ENCODE measurements at regions not wholly inside any gene's neighbourhood (a gene's known extent, or its start where the extent isn't known, plus 50 kb on each side); places are given as distances from the start of the nearest gene placed in this dataset.
"Not testable (repeated sequence)": the region's sequence is repeated elsewhere in the genome, so short reads cannot be mapped to it uniquely, and the experiment has no call there.

GRCh38 chr14:89697281-89698060 is 257.1 kb downstream of the EFCAB11 start:
- no peak for DNase-seq

GRCh38 chr14:89695846-89696245 is 258.7 kb downstream of the EFCAB11 start:
- DNase-seq = no peak

GRCh38 chr14:89690139-89690538 is 264.4 kb downstream of the EFCAB11 start:
- DNase-seq = no peak

DNA sequence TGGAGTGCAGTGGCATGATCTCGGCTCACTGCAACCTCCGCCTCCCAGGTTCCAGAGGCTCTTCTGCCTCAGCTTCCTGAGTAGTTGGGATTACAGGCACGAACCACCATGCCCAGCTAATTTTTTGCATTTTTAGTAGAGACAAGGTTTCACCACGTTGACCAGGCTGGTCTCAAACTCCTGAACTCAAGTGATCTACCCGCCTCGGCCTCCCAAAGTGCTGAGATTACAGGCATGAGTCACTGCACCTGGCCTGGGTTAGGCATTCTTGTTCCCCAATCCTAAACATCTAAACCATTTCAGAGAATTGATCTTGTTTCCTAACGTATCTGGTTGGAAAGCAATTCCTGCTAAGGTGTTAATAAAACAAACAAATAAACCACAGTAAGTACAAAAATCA is 264.8 kb downstream of the EFCAB11 start:
- DNase-seq = not testable (repeated sequence)

DNA sequence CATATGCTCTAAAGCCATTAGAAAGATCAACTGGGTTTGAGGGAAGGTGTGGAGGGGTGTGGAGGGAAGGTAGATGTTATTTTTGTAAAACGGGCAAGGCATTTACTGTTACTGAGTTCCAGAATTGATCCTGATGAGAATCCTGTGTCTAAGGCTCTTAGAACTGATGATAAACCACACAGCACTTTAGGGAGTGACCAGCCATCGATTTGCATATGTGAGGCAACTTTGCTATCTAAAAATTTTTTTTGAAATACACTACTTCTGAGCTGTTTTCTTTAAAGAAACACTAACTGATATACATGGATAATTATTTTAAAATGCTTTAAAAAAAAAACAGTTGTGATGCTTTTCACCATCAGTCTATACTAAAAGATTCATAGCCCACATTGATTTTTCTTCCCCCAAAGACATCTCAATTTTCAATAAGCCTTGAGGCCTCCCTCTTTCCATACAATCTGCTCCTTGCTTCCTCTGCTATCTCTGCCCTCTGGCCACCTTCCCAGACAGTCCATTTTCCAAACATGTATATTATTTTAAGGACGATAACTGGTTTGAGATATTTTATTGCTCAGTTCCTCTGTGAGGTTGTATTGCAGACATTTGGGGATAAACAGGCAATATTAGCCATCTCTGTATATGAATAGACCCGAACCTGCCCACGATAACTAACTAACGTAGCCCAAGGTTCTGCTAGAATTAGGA is 265.9 kb downstream of the EFCAB11 start:
- no peak for DNase-seq

- not testable (repeated sequence) for DNase-seq
These were observed 267.4 kb downstream of the EFCAB11 start for GRCh38 chr14:89687129-89687528.

- no peak for DNase-seq
These were observed 267.1 kb upstream of the FOXN3 start for GRCh38 chr14:89684139-89684538.

- peak; percentile 50 for DNase-seq
These were observed 264.3 kb upstream of the FOXN3 start for GRCh38 chr14:89681086-89682018.

DNA sequence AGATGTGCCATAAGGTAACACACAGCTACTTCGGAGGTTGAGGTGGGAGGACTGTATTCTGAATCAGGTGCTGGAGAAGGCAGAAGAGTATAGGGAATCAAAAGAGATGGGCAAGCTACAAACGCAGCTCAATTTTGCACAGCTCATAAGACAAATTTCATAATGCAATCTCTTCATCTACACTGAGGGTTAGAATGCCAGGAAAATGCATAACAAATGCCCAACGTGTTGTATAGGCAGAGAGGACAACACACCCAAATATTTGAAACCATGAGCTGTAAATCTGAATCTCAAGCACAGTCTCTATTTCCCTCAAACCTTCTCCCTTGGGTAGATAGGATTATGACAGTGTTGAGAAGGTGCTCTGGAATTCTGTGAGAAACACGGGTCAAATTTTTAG is 263.1 kb upstream of the FOXN3 start:
- DNase-seq = no peak

DNA sequence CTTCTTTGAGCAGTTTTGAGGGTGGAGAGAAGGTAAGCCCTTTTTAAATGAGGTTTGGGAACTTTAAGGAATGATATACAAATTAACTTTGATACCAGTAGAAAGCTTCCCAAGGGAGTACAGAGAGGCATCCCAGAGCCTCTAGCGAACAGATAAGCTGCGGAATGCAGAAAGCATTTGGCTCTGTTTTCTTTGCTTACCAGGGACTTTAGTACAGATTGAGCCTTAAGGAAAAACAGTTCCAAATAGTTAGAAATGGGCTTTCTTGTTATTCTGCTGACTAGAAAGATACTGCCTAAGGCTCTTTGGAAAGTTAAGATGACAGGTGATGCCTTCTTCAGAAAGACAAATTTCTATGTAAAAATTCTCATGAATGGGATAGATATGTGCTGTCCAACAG is 261.7 kb upstream of the FOXN3 start:
- no peak for DNase-seq

- DNase-seq = no peak
These were observed 258.6 kb upstream of the FOXN3 start for GRCh38 chr14:89675590-89675989.

- no peak for DNase-seq
These were observed 257.9 kb upstream of the FOXN3 start for GRCh38 chr14:89674936-89675335.

- no peak for DNase-seq
These were observed 257.2 kb upstream of the FOXN3 start for GRCh38 chr14:89674240-89674639.

DNA sequence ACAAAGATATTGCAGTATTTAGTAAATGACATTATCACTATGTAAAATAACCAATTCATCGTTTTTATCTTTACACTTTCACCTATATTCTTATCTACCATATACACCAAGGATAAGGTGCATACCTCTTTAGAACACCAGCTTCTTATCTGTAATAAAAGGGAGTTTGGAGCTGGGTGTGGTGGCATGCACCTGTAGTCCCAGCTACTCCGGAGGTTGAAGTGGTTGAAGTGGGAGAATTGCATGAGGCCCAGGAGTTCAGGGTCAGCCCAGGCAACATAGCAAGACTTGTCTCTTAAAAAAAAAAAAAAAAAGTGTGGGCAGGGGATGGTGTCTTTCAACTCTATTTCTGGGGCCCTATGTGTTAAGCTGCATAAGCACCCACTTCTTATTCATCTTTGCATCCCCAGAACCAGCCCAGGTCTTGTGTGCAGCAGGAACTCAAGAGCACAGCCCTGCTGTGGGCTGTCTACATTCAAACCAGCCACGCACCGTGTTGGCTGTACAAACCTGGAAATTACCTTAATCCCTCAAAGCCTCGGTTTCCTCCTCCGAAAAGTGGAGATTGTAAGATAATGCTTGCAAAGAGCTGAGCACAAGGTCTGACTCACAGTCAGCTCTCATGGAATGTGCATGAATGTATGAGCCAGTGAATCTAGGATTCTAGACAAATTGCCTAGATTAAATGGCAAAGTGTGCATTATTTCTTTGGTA is 256.6 kb upstream of the FOXN3 start:
- DNase-seq = no peak

DNA sequence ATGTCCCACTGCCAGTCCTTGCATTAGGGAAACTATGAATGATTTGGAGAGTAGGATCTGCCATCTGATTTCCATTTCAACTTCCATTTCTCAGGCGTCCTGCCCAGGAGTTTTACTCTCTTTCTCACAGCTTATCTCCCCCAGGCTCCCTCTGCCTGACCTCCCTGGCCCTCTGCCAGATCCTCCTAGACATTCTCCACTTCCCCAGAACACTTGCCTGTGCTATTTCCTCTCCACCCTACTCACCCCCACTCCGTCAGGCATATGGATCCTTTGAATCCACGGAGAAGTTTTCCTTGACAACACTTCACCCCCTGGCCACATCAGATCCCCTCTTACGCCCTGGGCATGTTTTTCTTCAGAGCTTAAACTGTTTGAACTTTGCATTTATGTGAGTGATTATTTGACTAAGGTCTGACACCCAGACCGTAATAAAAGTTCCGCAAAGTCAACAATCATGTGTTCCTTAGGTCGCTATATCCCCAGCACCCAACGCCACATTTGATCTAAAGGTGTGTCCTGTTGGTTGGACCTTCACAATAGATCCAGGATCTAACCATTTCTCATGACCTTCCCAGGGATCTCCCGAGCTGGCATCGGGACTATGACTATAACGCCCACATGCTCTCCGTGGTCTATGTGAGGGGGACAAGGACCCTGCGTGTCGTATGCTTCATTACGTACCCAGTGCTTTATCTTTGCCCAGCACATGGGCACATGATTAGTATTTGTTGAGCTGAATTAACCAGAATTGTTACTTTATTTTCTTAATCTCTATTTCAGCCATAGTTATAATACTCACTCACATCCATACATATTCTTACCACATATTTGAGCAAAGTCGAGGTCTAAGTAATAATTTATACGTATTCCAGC is 255.8 kb upstream of the FOXN3 start:
- peak in 1 of 2 donors; percentile 12 for DNase-seq

- DNase-seq = peak in 1 of 2 donors; percentile 34
These were observed 252.2 kb upstream of the FOXN3 start for GRCh38 chr14:89669193-89669592.

DNA sequence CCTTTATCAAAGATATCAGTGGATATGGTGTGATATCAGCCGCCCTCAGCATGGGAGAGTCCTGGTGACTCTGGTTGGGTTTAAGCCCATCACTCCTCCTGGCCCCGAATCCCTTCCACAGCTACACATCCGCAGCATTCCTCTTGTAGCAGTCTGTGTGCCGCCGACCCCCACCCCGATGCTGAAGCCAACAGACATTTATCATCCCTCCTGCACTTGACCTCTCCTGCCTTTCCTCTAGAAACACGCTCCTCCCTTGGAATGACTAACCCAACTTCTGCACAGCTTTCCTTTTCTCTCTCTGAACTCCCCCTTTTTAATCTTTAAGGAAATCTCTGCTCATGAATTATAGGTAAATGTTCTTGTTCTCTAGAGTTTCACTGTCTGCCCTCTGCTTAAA is 250.9 kb upstream of the FOXN3 start:
- DNase-seq = no peak

DNA sequence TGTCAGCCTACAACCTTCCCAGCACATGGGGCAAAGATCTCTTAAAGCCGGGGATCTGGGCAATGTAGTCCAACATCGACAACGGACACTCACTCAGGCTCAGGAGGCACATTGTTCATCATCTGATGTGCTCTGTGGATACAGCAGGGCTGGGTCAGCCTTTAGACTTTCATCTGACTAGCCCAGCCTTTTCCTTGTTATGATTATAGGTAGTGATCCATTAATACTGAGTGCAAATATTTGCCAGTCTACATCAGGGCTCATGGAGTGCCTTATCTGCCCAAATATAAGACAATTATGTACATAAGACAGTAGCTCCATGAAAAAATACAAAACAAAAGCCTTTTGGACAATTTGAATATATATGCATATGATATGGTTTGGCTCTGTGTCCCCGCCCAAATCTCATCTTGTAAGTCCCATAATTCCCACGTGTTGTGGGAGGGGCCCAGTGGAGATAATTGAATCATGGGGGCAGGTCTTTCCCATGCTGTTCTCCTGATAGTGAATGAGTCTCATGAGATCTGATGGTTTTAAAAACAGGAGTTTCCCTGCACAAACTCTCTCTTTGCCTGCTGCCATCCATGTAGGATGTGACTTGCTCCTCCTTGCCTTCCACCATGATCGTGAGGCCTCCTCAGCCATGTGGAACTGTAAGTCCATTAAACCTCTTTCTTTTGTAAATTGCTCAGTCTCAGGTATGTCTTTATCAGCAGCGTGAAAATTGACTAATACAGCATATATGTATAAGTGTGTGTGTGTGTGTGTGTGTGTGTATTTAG is 248.5 kb upstream of the FOXN3 start:
- not testable (repeated sequence) for DNase-seq

- DNase-seq = no peak
These were observed 244.4 kb upstream of the FOXN3 start for GRCh38 chr14:89661392-89661791.

DNA sequence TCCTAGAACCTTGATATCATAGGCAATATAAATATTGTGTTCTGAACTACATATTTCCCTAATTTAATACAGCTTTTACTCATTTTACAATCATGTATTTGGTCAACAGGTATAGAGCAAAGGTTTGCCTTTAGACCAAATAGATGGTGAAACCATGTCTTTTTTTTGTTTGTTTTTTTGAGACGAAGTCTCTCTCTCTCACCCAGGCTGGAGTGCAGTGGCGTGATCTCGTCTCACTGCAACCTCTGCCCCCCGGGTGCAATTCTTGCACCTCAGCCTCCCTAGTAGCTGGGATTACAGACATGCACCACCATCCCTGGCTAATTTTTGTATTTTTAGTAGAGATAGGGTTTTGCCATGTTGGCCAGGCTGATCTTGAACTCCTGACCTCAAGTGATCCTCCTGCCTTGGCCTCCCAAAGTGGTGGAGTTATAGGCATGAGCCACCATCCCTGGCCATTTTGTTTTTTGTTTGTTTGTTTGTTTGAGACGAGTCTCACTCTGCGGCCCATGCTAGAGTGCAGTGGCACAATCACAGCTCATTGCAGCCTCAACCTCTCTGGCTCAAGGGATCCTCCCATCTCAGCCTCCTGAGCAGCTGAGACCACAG is 243.7 kb upstream of the FOXN3 start:
- DNase-seq = not testable (repeated sequence)

All from CD4-positive, alpha-beta T cell treated with Interleukin-4 for 1 hour (primary cell).